Breast epithelium (tissue), 4 donors: ENCODE measurements at regions not wholly inside any gene's neighbourhood (a gene's known extent, or its start where the extent isn't known, plus 50 kb on each side); places are given as distances from the start of the nearest gene placed in this dataset.

Experiments
- DNase-seq, 2 donors: peaks; one replicate each; pipeline ENCODE4 v3.0.0-alpha.2; 2019; ENCODE audit warnings: low spot score in 2 of 2
- H3K27ac ChIP-seq, 2 donors: fragments of 200-600 bp; sonication (generic) in 1 of 2; one replicate each; pipeline ENCODE4 v1.5.1; 2016 to 2019; ENCODE audit warnings: mild to moderate bottlenecking in 1 of 2
- H3K27me3 ChIP-seq, 2 donors: fragments of 200-600 bp; sonication (generic) in 1 of 2; one replicate each; pipeline versions ENCODE4 v1.5.1 to v1.6.0; 2017 to 2019; ENCODE audit warnings: control low read depth in 1 of 2, mild to moderate bottlenecking in 1 of 2
- H3K36me3 ChIP-seq: fragments of 200-600 bp; one replicate; pipeline ENCODE4 v1.5.1; 2019
- H3K4me1 ChIP-seq, 2 donors: fragments of 200-600 bp; sonication (generic); one replicate each; pipeline ENCODE4 v1.5.1; 2016 to 2019; ENCODE audit warnings: control low read depth in 1 of 2
- H3K4me3 ChIP-seq, 3 donors: fragments of 200-600 bp; sonication (generic); 1 replicate in 2 of 3; 2 replicates in 1 of 3; pipeline ENCODE4 v1.5.1; 2016 to 2019; ENCODE audit warnings: mild to moderate bottlenecking in 3 of 3, moderate library complexity in 2 of 3
- H3K9me3 ChIP-seq, 2 donors: fragments of 200-600 bp; sonication (generic) in 1 of 2; one replicate each; pipeline ENCODE4 v1.5.1; 2016 to 2019; ENCODE audit warnings: control low read depth in 1 of 2
- POLR2A ChIP-seq: fragments of 450-650 bp; IDR thresholded peaks from one replicate; pipeline ENCODE4 v1.6.1; 2016; ENCODE audit warnings: antibody characterized with exemption, mild to moderate bottlenecking, moderate library complexity
- POLR2AphosphoS5 ChIP-seq, 3 donors: sonication (generic); formaldehyde crosslinking; IDR thresholded peaks; one replicate each; pipeline ENCODE4 v1.6.1; 2017; ENCODE audit warnings: antibody characterized with exemption in 3 of 3
- intact Hi-C: fragments of 100-400 bp; cut with DNase I; formaldehyde crosslinking; loops from one replicate; pipeline ENCODE4 v1.15.1; 2023; ENCODE audit warnings: low total_unique reads
- TF ChIP-seq, protein P1 (sequence below), 3 donors: fragments of 450-650 bp; IDR thresholded peaks; one replicate each; pipeline ENCODE4 v1.5.1; 2016 to 2017; ENCODE audit warnings: antibody characterized with exemption in 3 of 3, mild to moderate bottlenecking in 3 of 3, moderate library complexity in 3 of 3

DNA sequence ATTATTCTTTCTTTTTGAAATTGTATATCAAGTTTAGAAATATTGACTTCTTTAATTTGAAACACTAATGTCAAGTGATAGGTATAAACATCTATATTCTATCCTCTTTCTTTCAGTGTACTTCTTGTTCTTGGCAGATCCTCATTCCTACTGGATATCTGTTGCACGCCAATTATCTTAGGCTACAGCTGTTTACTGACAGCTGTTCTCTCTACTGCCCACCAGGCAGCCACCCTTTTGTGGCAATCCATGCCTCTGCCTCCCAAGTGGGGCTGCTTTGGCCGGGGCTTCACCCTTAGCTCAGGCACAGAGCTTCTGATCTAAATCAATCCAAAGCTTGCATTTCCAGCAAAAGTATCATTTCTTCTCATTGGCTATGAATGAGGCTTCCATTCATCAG, 50.6 kb upstream of the ITSN2 start:
- Histone ChIP-seq H3K4me1 (no peaks in the 10 kb centered on the region), H3K4me3 (no peak overlapping the region), H3K36me3 (no peaks in the 10 kb centered on the region), H3K9me3 (no peaks in the 10 kb centered on the region), H3K27ac (no peak overlapping the region), H3K27me3 (no peaks in the 10 kb centered on the region)
- intact Hi-C loops = loop anchor here (10.0 kb wide), 1 partner anchor 414 kb away; no protein-coding TSS in a partner anchor
- DNase-seq = no peak
- TF ChIP-seq, protein P1, sequence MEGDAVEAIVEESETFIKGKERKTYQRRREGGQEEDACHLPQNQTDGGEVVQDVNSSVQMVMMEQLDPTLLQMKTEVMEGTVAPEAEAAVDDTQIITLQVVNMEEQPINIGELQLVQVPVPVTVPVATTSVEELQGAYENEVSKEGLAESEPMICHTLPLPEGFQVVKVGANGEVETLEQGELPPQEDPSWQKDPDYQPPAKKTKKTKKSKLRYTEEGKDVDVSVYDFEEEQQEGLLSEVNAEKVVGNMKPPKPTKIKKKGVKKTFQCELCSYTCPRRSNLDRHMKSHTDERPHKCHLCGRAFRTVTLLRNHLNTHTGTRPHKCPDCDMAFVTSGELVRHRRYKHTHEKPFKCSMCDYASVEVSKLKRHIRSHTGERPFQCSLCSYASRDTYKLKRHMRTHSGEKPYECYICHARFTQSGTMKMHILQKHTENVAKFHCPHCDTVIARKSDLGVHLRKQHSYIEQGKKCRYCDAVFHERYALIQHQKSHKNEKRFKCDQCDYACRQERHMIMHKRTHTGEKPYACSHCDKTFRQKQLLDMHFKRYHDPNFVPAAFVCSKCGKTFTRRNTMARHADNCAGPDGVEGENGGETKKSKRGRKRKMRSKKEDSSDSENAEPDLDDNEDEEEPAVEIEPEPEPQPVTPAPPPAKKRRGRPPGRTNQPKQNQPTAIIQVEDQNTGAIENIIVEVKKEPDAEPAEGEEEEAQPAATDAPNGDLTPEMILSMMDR (IDR thresholded peaks at IDR 0.05) = no peak
- TF ChIP-seq POLR2A = no peak
- TF ChIP-seq POLR2AphosphoS5 (IDR thresholded peaks at IDR 0.05) = no peak

DNA sequence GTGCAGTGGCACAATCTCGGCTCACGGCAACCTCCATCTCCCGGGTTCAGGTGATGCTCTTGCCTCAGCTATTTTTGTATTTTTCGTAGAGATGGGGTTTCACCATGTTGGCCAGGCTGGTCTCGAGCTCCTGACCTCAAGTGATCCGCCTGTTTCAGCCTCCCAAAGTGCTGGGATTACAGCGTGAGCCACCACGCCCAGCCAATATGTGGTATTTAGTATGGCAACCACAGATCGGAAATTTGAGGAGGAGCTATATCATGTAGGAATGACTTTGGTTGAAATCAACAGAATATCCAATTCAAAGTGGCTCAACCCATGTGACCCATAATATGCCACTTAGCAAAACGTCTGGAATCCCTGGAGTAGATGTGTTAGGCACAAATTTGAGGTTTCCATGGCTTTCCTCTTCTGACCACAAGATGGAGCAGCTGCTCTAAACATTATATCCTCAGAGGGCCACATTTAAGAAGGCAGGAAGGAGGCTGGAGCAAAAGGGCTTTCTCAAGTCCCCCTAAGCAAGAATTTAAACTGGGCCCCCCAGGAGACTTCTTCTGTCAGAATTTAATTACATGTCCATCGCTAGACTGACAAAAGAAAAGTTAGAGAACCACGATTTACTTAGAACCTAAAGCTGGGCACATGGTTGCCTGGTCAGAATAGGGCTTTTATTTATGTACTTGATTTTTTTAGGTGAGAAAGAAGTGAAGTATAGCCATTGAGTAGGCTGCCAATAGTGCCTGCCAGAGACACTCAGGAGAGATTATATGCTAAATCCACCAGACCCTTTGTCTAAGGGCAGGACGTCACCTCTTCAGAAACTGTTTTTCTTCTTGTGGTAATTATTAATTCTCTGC, 49.6 kb upstream of the ITSN2 start:
- no peaks in the 10 kb centered on the region for H3K36me3 ChIP-seq
- no peaks in the 10 kb centered on the region for H3K27me3 ChIP-seq
- no peak overlapping the region for H3K27ac ChIP-seq
- no peaks in the 10 kb centered on the region for H3K9me3 ChIP-seq
- intact Hi-C loops = loop anchor here (10.0 kb wide), 1 partner anchor 415 kb away; no protein-coding TSS in a partner anchor
- H3K4me1 ChIP-seq = no peaks in the 10 kb centered on the region
- peak in 1 of 2 donors; percentile 32 for DNase-seq
- no peak overlapping the region for H3K4me3 ChIP-seq
- TF ChIP-seq, protein P1 (IDR thresholded peaks at IDR 0.05) = peak; percentile 75 to 91 (median 76)
- TF ChIP-seq POLR2A = no peak
